Suprapubic skin (tissue), 3 donors: ENCODE measurements at regions not wholly inside any gene's neighbourhood (a gene's known extent, or its start where the extent isn't known, plus 50 kb on each side); places are given as distances from the start of the nearest gene placed in this dataset.

Experiments used
- CTCF ChIP-seq, 2 donors: fragments of 200-600 bp in 1 of 2; fragments of 450-650 bp in 1 of 2; sonication (generic) in 1 of 2; IDR thresholded peaks; one replicate each; pipeline ENCODE4 v1.5.1; 2016 to 2019; ENCODE audit warnings: antibody characterized with exemption in 2 of 2, mild to moderate bottlenecking in 1 of 2, moderate library complexity in 1 of 2
- POLR2AphosphoS5 ChIP-seq, 3 donors: sonication (generic); formaldehyde crosslinking; IDR thresholded peaks; one replicate each; pipeline ENCODE4 v1.6.1; 2017; ENCODE audit warnings: antibody characterized with exemption in 3 of 3

- TF ChIP-seq CTCF (IDR thresholded peaks at IDR 0.05) = no peak
- TF ChIP-seq POLR2AphosphoS5 (IDR thresholded peaks at IDR 0.05) = no peak
Observed at GRCh38 chr15:26243382-26243781, 380.3 kb upstream of the ATP10A start.
